COR-L47 (cell line): ENCODE measurements at regions not wholly inside any gene's neighbourhood (a gene's known extent, or its start where the extent isn't known, plus 50 kb on each side); places are given as distances from the start of the nearest gene placed in this dataset.
"Not testable (repeated sequence)": the region's sequence is repeated elsewhere in the genome, so short reads cannot be mapped to it uniquely, and the experiment has no call there.

Source experiments
- DNase-seq: peaks from one replicate; lab custom pipeline; 2025; lab: John Stamatoyannopoulos, UW

GRCh38 chr6:8177721-8178120 is 75.4 kb upstream of the EEF1E1 start:
- DNase-seq: no peak

DNA sequence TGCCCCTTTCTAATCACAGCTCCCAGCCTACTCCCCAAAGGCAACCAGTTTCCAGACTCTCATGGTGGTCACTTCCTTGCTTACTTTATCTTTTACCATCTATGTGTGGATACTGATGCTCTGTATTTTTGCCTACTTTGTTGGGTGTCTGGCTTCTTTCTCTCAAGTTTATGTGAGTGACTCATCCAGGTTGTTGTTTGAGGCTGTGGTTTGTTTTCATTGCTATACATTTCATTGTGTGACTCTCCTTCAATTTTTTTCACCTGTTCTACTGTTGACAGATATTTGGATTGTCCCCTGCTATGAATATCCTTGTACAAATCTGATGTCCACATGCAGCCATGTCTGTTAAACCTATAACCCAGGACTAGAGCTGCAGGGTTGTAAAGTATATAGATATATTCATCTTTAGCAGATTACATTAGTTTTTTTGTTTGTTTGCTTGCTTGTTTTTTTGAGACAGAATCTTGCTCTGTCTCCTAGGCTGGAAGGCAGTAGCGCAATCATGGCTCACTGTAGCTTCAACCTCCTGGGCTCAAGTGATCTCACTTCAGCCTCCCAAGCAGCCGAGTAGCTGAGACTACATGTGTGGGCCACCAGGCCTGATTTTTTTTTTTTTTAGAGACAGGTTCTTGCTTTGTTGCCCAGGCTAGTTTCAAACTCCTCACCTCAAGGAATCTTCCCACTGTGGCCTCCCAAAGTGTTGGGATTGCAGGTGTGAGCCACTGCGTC is 72.9 kb upstream of the EEF1E1 start:
- no peak for DNase-seq

DNA sequence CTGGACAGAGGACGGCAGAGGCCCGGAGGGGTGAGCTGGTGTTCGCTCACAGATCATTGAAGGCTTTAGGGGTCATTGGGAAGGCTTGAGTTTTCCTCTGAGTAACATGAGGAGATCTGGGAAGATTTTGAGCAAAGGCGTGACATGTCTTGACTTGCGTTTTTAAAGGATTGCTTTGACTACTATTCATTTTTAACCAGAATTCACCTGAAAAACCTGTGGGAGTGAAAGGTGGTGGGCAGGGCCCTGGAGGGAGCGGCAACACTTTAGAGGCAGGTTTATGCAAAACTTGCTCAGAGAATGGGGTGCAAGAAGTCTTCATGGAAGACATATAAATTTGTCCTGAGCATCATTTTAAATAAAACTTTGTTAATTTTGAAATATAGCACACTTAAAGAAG is 72.2 kb upstream of the EEF1E1 start:
- no peak for DNase-seq

GRCh38 chr6:8172530-8172929 is 70.2 kb upstream of the EEF1E1 start:
- DNase-seq: no peak

- DNase-seq: no peak
Measured at GRCh38 chr6:8170754-8171153, 68.4 kb upstream of the EEF1E1 start.

- DNase-seq: no peak
Measured at GRCh38 chr6:8170245-8170644, 67.9 kb upstream of the EEF1E1 start.

DNA sequence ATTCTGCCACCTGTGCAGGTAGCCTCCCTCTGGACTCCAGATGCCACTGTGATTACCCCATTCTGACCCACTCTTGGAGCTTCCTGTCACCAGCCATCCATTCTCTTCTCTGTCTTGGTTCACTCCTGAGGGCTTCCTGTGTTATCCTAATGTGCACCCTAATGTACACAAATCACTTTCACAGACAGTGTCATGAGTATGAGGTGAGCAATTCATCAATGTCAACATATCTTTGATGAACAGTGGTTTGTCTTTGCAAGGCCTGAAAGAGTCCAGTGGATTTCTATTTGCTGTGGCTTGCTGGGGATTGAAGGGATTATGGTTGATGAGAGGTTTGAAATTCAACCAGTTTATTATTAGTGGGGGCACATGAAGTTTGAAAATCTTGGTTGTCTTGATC is 63.8 kb upstream of the EEF1E1 start:
- DNase-seq: no peak

GRCh38 chr6:8165008-8165407 is 62.7 kb upstream of the EEF1E1 start:
- not testable (repeated sequence) for DNase-seq

DNA sequence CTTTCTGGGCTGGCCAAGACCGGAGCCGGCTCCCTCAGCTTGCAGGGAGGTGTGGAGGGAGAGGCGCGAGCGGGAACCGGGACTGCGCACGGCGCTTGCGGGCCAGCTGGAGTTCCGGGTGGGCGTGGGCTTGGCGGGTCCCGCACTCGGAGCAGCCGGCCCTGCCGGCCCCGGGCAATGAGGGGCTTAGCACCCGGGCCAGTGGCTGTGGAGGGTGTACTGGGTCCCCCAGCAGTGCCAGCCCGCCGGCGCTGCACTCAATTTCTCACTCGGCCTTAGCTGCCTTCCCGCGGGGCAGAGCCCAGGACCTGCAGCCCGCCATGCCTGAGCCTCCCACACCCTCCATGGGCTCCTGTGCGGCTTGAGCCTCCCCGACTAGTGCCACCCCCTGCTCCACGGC is 61.9 kb upstream of the EEF1E1 start:
- DNase-seq: not testable (repeated sequence)

- DNase-seq: no peak
Measured at GRCh38 chr6:8159966-8160365, 57.6 kb upstream of the EEF1E1 start.

- DNase-seq: no peak
Measured at GRCh38 chr6:8157839-8158238, 55.5 kb upstream of the EEF1E1 start.

DNA sequence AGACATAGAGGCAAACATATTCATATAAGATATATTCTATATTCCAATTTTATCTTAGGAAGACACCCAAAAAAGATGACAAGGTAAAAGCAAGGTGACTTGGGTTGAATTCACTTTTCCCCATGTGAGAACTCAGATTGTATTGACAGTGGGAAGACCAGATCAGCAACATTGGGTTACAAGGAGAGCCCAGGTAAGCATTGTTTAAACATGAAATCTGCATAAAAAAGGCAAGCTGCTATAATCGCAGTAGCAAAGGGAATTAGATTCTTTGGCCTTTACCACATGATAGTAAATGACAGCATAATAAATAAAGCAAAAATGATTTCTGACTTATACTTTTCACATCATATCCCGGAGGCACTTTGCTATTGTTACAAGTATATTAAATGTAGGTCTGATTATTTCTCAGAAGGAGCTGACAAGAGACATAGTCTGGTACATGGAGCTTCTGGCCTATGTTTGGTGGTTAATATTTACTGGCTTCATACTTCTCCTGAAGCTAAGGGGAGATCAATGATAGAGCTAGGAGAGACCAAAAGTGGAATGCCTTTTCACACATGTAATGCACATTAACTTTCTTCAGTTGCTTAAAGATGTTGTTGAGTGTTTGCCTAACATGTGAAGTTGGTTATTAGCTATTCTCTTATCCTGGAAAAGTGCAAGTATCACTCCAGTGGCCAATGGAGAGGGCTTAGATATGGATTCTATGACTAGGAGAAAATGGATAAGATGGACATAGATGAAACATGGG is 53.1 kb upstream of the EEF1E1 start:
- no peak for DNase-seq
